ENCODE measurements at regions not wholly inside any gene's neighbourhood (a gene's known extent, or its start where the extent isn't known, plus 50 kb on each side); places are given as distances from the start of the nearest gene placed in this dataset.

DNA sequence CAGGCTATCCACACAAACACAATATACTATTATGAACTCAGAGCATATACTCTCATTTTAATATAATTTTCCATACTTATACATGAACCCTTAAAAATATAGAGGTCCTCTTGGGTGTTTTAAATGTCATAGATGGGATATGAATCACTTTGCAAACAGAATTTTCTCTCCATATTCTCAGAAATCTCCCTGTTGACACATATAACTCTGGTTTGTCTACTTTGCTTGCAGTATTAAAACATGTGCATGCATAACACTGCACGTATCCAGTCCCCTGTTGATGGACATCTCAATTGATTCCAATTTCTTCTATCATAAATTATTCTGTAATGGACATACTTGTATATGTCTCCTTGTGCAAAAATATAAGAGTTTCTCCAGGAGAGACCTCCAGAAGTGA, 417.5 kb upstream of the TBX3 start:
- Histone ChIP-seq H3K4me1 (ENCODE audit: insufficient read depth) (no peaks in the 10 kb centered on the region), H3K36me3 (ENCODE audit: low read depth) (no peaks in the 10 kb centered on the region), H3K9me3 (ENCODE audit: low read depth) (no peaks in the 10 kb centered on the region), H3K27ac (no peak overlapping the region), H3K79me2 (ENCODE audit: insufficient read depth) (no peaks in the 10 kb centered on the region), H3K27me3 (replicated peaks; ENCODE audit: insufficient read depth) (no peaks in the 10 kb centered on the region), H3K9me2 (ENCODE audit: insufficient read depth) (no peaks in the 10 kb centered on the region), H3F3A (ENCODE audit: insufficient read depth) (no peaks in the 10 kb centered on the region), H4K20me1 (ENCODE audit: insufficient read depth) (no peaks in the 10 kb centered on the region), H3K9ac (no peak overlapping the region), H3K4me2 (ENCODE audit: unreplicated experiment) (no peak overlapping the region), H3K4me3 (no peak overlapping the region), H2AFZ (no peak overlapping the region)
- WGBS, 2 experiments (ENCODE audit: low coverage in 1 of 2, low lambda C conversion rate in 2 of 2, missing lambda C conversion rate in 2 of 2), result 68 to 76% methylated on average over 1 of the region's 1 CpG
- in situ Hi-C loops (cut with MboI), result no loop called here
- no peak for DNase-seq
- no peak for TF ChIP-seq EZH2 (IDR thresholded peaks at IDR 0.05; ENCODE audit: insufficient read depth, poor library complexity, severe bottlenecking)
- TF ChIP-seq EZH2phosphoT487 (IDR thresholded peaks at IDR 0.05; ENCODE audit: insufficient read depth, low read depth), result no peak

DNA sequence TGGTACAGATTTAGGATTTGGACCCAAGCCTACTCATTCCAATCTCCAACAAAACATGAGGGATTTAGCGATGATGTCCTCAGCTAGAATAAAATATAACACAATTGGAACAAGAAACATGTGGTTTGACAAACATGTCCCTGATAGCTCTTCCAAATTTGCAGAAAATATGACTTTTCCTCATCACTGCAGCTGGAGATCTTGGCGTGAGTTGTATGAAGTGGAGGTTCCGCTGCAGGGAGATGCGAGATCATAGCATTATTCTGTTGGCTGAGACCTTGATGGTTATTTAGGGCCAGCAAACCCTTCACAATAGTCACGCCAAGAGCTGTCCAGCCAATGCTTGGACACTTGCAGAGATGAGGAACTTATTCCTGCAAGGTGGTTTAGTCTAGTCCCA, 413.4 kb upstream of the TBX3 start:
- H4K20me1 ChIP-seq (ENCODE audit: insufficient read depth), result no peaks in the 10 kb centered on the region
- 24 to 30% methylated on average over 5 of the region's 5 CpGs for WGBS, 2 experiments (ENCODE audit: low coverage in 1 of 2, low lambda C conversion rate in 2 of 2, missing lambda C conversion rate in 2 of 2)
- no peaks in the 10 kb centered on the region for H3K9me3 ChIP-seq (ENCODE audit: low read depth)
- H3K9ac ChIP-seq, result no peak overlapping the region
- H3K4me1 ChIP-seq (ENCODE audit: insufficient read depth), result no peaks in the 10 kb centered on the region
- no peak for TF ChIP-seq EZH2 (IDR thresholded peaks at IDR 0.05; ENCODE audit: insufficient read depth, poor library complexity, severe bottlenecking)
- TF ChIP-seq EZH2phosphoT487 (IDR thresholded peaks at IDR 0.05; ENCODE audit: insufficient read depth, low read depth), result no peak
- H2AFZ ChIP-seq, result no peak overlapping the region
- H3K4me3 ChIP-seq, result no peak overlapping the region
- DNase-seq, result no peak
- no peaks in the 10 kb centered on the region for H3K9me2 ChIP-seq (ENCODE audit: insufficient read depth)
- no peaks in the 10 kb centered on the region for H3F3A ChIP-seq (ENCODE audit: insufficient read depth)
- no peak overlapping the region for H3K4me2 ChIP-seq (ENCODE audit: unreplicated experiment)
- no peaks in the 10 kb centered on the region for H3K27me3 ChIP-seq (replicated peaks; ENCODE audit: insufficient read depth)
- H3K79me2 ChIP-seq (ENCODE audit: insufficient read depth), result no peaks in the 10 kb centered on the region
- no peak overlapping the region for H3K27ac ChIP-seq
- H3K36me3 ChIP-seq (ENCODE audit: low read depth), result no peaks in the 10 kb centered on the region
- in situ Hi-C loops (cut with MboI), result no loop called here

- H3K4me2 ChIP-seq (ENCODE audit: unreplicated experiment), result no peak overlapping the region
- no peaks in the 10 kb centered on the region for H3K9me3 ChIP-seq (ENCODE audit: low read depth)
- WGBS, 2 experiments (ENCODE audit: low coverage in 1 of 2, low lambda C conversion rate in 2 of 2, missing lambda C conversion rate in 2 of 2), result 7 to 18% methylated on average over 2 of the region's 2 CpGs
These were observed 412.8 kb upstream of the TBX3 start for GRCh38 chr12:115096588-115097397.

DNA sequence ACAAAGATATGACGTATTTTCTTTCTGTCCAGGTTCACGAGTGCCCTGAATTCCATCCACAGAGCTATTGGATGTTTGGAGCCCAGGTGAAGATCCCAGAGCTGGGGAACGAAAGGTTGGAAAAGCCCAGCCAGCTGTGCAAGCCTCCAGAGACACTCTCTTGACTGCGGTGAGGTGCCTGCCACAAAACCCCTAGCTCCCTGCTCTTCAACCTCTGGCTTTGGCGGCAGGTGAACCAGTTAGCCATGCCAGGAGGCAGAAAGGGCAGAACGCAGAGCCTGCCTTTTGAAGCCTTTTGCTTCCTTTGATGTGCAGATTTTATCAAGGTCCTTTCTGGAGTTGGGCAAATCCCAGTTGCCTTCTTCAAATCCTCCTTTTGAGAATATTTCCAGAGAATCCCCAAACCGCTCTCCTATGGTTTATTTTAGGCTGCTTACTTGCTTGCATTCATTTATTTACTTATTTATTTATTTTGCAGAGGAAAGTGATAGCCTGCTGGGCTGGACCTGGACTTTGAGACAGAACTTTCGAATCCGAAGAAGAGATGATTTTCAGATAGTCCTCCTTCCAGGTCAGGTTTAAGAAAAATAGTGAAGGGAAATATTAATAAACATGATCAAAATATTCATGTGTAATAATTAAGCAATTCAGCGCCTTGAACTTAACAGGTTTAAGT, 411.2 kb upstream of the TBX3 start:
- in situ Hi-C loops (cut with MboI), result no loop called here
- H3K27me3 ChIP-seq (replicated peaks; ENCODE audit: insufficient read depth), result no peaks in the 10 kb centered on the region
- no peaks in the 10 kb centered on the region for H3K9me3 ChIP-seq (ENCODE audit: low read depth)
- H3K27ac ChIP-seq, result no peak overlapping the region
- TF ChIP-seq EZH2 (IDR thresholded peaks at IDR 0.05; ENCODE audit: insufficient read depth, poor library complexity, severe bottlenecking), result no peak
- TF ChIP-seq EZH2phosphoT487 (IDR thresholded peaks at IDR 0.05; ENCODE audit: insufficient read depth, low read depth), result no peak
- H3K4me1 ChIP-seq (ENCODE audit: insufficient read depth), result no peaks in the 10 kb centered on the region
- no peak for DNase-seq
- no peak overlapping the region for H2AFZ ChIP-seq
- H3K79me2 ChIP-seq (ENCODE audit: insufficient read depth), result no peaks in the 10 kb centered on the region
- H3K9me2 ChIP-seq (ENCODE audit: insufficient read depth), result no peaks in the 10 kb centered on the region
- 91 to 92% methylated on average over 10 of the region's 10 CpGs for WGBS, 2 experiments (ENCODE audit: low coverage in 1 of 2, low lambda C conversion rate in 2 of 2, missing lambda C conversion rate in 2 of 2)
- no peak overlapping the region for H3K9ac ChIP-seq
- no peak overlapping the region for H3K4me2 ChIP-seq (ENCODE audit: unreplicated experiment)
- no peak overlapping the region for H3K4me3 ChIP-seq
- H4K20me1 ChIP-seq (ENCODE audit: insufficient read depth), result no peaks in the 10 kb centered on the region
- no peaks in the 10 kb centered on the region for H3F3A ChIP-seq (ENCODE audit: insufficient read depth)
- no peaks in the 10 kb centered on the region for H3K36me3 ChIP-seq (ENCODE audit: low read depth)

More at GRCh38 chr12:115096588-115097397, 412.8 kb upstream of the TBX3 start:
- Histone ChIP-seq H3K27ac (no peak overlapping the region), H3K27me3 (replicated peaks; ENCODE audit: insufficient read depth) (no peaks in the 10 kb centered on the region), H3K4me1 (ENCODE audit: insufficient read depth) (no peaks in the 10 kb centered on the region), H2AFZ (no peak overlapping the region), H3K36me3 (ENCODE audit: low read depth) (no peaks in the 10 kb centered on the region), H4K20me1 (ENCODE audit: insufficient read depth) (no peaks in the 10 kb centered on the region), H3K4me3 (no peak overlapping the region), H3F3A (ENCODE audit: insufficient read depth) (no peaks in the 10 kb centered on the region), H3K9ac (no peak overlapping the region), H3K9me2 (ENCODE audit: insufficient read depth) (no peaks in the 10 kb centered on the region), H3K79me2 (ENCODE audit: insufficient read depth) (no peaks in the 10 kb centered on the region)
- peak; percentile 30 for DNase-seq
- in situ Hi-C loops (cut with MboI), result no loop called here
- TF ChIP-seq EZH2 (IDR thresholded peaks at IDR 0.05; ENCODE audit: insufficient read depth, poor library complexity, severe bottlenecking) (no peak), EZH2phosphoT487 (IDR thresholded peaks at IDR 0.05; ENCODE audit: insufficient read depth, low read depth) (no peak)

Data from GM23248 (cell line).